Activated CD4-positive, alpha-beta memory T cell treated with anti-CD3 and anti-CD28 coated beads, Interleukin-2, amount 10 ng/mL, durations not matched to agents 7 days and 5 days (primary cell): ENCODE measurements at regions not wholly inside any gene's neighbourhood (a gene's known extent, or its start where the extent isn't known, plus 50 kb on each side); places are given as distances from the start of the nearest gene placed in this dataset.
A peak's percentile ranks its signal among the peaks of the same experiment; 100 is the strongest.

Experiments
- CTCF ChIA-PET: fragments of 350-600 bp; sonication (Branson Sonifier 250); formaldehyde crosslinking; loops from one replicate; lab custom pipeline; 2021; ENCODE audit warnings: antibody characterized with exemption, inconsistent platforms; lab: Charles Lee
- POLR2A ChIA-PET: fragments of 350-600 bp; sonication (Branson Sonifier 250); formaldehyde crosslinking; loops from one replicate; lab custom pipeline; 2021; ENCODE audit warnings: antibody characterized with exemption; lab: Charles Lee
- DNase-seq: peaks from one replicate; pipeline ENCODE4 v3.0.0-alpha.2; 2020
- H3K27ac Mint-ChIP-seq: one replicate; pipeline ENCODE4 v1.8.0; 2021; ENCODE audit warnings: mild to moderate bottlenecking, mixed read lengths
- H3K27me3 Mint-ChIP-seq: one replicate; pipeline ENCODE4 v1.8.0; 2021; ENCODE audit warnings: mixed read lengths
- H3K36me3 Mint-ChIP-seq: one replicate; pipeline ENCODE4 v1.8.0; 2021; ENCODE audit warnings: low read depth, mixed read lengths
- H3K4me1 Mint-ChIP-seq: one replicate; pipeline ENCODE4 v1.8.0; 2021; ENCODE audit warnings: mixed read lengths
- H3K4me3 Mint-ChIP-seq: one replicate; pipeline ENCODE4 v1.8.0; 2021; ENCODE audit warnings: mild to moderate bottlenecking, mixed read lengths
- H3K9me3 Mint-ChIP-seq: one replicate; pipeline ENCODE4 v1.8.0; 2021; ENCODE audit warnings: mixed read lengths

DNA sequence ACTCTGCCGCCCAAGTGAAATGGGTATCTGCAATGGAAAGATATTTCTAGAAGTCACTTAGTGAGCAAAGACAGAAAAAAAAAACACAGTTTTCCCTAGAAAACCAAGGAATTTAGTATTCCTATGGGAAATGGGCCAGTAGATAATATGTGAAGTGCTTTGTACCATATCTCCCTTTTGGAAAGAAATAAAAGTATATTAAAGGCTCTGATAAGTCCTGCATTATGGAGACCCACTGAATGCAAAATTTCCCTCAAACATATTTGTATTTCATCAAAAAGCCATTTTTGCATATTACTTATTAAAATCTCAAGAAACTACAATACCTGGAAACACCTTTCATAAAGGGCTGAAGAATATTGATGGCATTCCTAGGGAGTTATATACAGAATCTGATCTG lies 51.6 kb upstream of the DYNLRB2 start:
- H3K27ac Mint-ChIP-seq: no peak overlapping the region
- H3K36me3 Mint-ChIP-seq: no peaks in the 10 kb centered on the region
- no peaks in the 10 kb centered on the region for H3K9me3 Mint-ChIP-seq
- ChIA-PET CTCF (no interaction called here), POLR2A (no interaction called here)
- peaks cover 20% of the 10 kb centered on the region for H3K27me3 Mint-ChIP-seq
- DNase-seq: no peak
- H3K4me1 Mint-ChIP-seq: no peaks in the 10 kb centered on the region
- no peak overlapping the region for H3K4me3 Mint-ChIP-seq

DNA sequence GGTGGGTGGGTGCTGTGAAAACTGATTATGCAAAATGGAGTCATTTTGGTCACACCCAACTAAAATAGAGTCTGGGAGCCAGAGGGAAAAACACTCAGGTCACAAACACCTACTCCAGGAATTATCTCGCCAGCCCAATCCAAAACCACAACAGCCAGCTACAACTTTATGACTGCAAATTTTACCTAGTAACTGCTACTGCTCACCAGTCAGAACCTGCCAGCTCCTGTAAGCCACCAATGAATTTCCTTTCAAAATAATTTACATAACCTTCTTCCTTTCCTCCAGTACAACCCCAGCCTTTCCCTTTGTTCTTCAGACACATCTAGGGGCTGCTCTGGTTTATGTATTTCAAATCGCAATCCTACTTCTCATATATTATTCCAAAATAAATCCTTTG lies 52.6 kb upstream of the DYNLRB2 start:
- DNase-seq: no peak
- Mint-ChIP-seq H3K27ac (no peak overlapping the region), H3K4me1 (peaks cover 7% of the 10 kb centered on the region), H3K9me3 (peaks cover 2% of the 10 kb centered on the region), H3K27me3 (peaks cover 20% of the 10 kb centered on the region), H3K36me3 (no peaks in the 10 kb centered on the region), H3K4me3 (no peak overlapping the region)
- POLR2A ChIA-PET: no interaction called here
- CTCF ChIA-PET: no interaction called here

DNA sequence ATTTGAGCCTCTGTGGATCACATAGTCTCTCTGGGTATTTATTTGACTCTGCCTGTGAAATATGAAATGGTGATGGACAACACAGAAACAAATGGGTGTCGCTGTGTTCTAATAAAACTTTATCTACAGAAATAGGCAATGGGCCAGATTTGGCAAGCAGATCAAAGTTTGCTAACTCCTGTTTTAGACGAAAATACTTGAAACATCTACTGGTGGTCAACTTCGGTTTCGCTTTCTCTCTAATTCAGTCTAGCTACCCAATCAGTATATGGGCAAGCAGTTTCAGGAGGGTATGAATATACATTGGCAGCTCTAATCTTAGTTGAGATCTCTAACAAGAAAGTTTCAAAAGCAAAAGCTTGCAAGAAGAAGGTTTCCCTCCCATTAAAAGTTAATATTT lies 60.1 kb upstream of the DYNLRB2 start:
- ChIA-PET CTCF (interaction anchor here (1.2 to 2.1 kb wide), 2 partner anchors 14 to 17 kb away, joined by 3 to 7 read pairs; no protein-coding TSS in a partner anchor), POLR2A (no interaction called here)
- Mint-ChIP-seq H3K4me3 (no peak overlapping the region), H3K27me3 (peaks cover 15% of the 10 kb centered on the region), H3K36me3 (no peaks in the 10 kb centered on the region), H3K9me3 (peaks cover 5% of the 10 kb centered on the region), H3K4me1 (peaks cover 9% of the 10 kb centered on the region), H3K27ac (no peak overlapping the region)
- DNase-seq: no peak

DNA sequence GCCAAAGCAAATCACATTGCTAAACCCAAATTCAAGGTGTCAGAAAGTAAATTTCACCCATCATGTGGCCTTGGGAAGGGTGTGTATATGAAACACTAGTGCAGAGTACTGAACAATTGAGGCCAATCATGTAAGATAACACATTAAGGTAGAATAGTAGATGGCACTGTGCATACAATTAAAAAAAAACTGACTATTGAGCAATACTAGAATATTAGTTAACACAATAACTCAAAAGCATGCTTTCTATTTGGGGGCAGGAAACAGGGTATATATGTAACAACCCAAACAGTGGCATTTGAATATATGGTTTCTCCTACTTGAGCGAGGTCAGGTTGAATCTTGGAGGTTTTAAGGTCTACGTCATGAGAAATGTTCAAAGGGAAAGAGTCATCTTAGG lies 63.0 kb upstream of the DYNLRB2 start:
- DNase-seq: no peak
- Mint-ChIP-seq H3K27ac (no peak overlapping the region), H3K36me3 (no peaks in the 10 kb centered on the region), H3K9me3 (peaks cover 3% of the 10 kb centered on the region), H3K27me3 (peaks cover 24% of the 10 kb centered on the region), H3K4me3 (no peak overlapping the region), H3K4me1 (peaks cover 2% of the 10 kb centered on the region)
- ChIA-PET CTCF (no interaction called here), POLR2A (no interaction called here)

DNA sequence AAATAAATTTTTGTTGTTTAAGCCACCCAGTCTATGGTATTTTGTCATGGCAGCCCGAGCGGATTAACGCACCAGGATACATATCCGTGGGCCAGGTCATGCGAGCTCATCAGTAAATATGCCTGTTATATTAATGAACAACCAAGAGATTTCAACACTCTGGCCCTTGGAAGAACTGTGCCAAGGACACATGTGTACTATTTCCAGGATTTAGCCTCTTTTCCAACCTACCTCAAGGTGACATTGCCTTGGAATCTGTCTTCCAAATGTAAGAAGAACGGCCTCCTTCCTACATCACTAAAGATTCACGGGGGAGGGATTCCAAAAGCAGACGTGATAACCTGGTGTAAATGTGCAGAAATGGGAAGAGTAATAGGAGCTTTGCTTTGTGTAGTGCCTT lies 72.8 kb upstream of the DYNLRB2 start:
- Mint-ChIP-seq H3K27ac (no peak overlapping the region), H3K27me3 (peaks cover 18% of the 10 kb centered on the region), H3K36me3 (no peaks in the 10 kb centered on the region), H3K4me3 (no peak overlapping the region), H3K9me3 (no peaks in the 10 kb centered on the region), H3K4me1 (peaks cover 1% of the 10 kb centered on the region)
- CTCF ChIA-PET: interaction anchor here (0.6 to 2.7 kb wide), 3 partner anchors 19 to 934 kb away, joined by 3 to 13 read pairs (median 3); no protein-coding TSS in a partner anchor
- no peak for DNase-seq
- POLR2A ChIA-PET: no interaction called here

DNA sequence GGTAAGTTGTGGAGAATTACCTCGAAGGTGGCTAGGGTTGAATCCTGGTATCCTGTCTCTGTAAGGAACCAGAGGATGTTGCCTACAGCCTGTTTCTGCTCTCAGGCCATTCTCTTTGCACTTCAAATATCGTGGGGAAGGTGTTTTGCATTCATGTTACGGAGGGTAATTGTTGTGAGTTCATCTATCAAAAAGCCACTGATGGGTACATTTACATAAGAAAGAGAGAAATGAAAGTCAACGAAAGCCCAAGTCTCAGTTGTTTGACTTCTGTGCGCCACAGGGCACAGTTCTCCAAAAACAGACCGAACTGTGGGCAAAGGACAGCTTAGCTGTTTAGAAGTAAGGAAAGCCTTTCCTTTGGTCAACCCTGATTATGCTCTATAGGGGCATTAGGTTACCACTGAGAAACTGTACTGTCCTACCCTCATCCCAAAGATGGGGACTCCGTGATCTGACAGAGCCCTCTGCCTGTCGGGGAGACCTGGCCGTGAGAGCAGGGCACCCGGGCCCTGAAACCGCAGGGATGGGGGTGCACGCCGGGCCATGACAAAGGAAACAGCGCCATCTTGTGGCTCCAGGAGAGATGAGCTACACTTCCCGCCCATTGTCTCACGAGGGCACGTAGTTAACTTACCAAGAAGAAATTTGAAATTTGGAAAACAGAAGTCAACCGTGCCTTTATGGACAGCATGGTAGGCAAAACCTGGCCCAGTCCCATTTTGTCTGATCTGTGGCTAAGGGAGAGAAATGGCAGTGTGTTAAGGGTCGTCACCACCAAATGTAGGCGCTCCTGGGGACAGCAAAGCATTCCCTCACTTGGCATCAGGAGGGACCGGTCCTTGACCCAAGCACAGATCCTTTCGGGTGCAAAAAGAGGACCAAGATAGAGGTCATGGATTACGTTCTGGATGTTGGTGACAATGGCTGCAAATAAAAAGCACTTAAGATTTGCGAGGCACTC lies 74.5 kb upstream of the DYNLRB2 start:
- H3K27ac Mint-ChIP-seq: no peak overlapping the region
- no peaks in the 10 kb centered on the region for H3K9me3 Mint-ChIP-seq
- H3K27me3 Mint-ChIP-seq: peaks cover 23% of the 10 kb centered on the region
- peaks cover 1% of the 10 kb centered on the region for H3K4me1 Mint-ChIP-seq
- peak; percentile 64 for DNase-seq
- no peaks in the 10 kb centered on the region for H3K36me3 Mint-ChIP-seq
- H3K4me3 Mint-ChIP-seq: no peak overlapping the region
- POLR2A ChIA-PET: no interaction called here
- CTCF ChIA-PET: interaction anchor here (0.5 to 2.7 kb wide), 11 partner anchors 10 to 1945 kb away, joined by 3 to 13 read pairs (median 4); no protein-coding TSS in a partner anchor

DNA sequence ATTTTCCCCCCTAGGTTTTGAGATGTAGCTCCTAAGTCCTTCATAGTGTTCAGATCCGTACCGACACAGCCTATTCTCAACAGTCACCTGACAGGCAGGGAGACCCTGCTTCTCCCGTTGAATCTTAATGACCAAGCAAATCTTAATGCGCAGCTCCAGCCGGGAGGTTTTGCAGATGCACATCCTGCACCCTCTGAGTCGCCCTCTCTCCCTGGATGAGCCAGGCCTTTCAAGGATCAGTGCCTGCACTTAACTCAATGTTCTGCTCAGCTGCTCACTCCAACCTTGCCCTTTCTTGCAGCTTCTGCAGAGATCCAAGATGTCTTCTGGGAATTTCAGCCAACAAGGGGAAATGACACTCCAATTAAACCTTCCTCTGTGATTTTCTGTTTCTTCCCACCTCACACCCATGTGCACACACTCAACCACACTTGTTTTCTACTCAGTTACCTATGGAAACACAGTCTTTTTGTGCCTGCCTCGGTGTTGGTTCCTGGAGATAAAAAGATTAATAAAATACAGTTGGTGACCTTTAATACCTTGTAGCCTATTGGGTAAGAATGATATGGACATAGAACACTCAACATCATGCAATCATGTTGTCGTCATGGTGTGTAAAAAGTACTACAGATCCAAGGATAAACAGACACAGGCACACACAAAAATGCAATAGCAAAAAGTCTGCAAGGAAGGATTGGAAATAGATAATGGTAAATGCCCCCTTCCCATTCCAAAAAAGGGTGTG lies 76.9 kb upstream of the DYNLRB2 start:
- Mint-ChIP-seq H3K36me3 (no peaks in the 10 kb centered on the region), H3K4me3 (no peak overlapping the region), H3K4me1 (peaks cover 1% of the 10 kb centered on the region), H3K27me3 (peaks cover 34% of the 10 kb centered on the region), H3K27ac (no peak overlapping the region), H3K9me3 (no peaks in the 10 kb centered on the region)
- ChIA-PET CTCF (interaction anchor here (0.6 to 1.1 kb wide), 3 partner anchors 17 to 760 kb away, joined by 3 read pairs; no protein-coding TSS in a partner anchor), POLR2A (no interaction called here)
- DNase-seq: no peak

DNA sequence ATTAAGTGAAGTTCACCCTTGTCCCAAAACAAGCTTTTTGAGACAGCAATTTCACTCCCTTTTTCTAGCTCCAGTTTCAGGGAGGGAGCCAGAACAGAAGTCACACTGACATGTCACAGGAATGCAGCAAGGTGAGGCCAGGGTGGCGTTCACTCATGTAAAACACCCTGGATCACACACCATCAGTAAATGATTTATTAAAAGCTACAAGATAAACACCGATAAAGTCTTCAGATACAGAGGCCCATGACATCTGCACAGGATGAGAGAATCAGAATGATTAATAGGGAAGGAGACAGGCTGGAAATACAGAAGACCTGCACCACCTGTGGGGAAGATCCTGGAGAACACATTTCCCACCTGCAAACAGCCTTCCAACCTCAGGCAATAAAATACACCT lies 77.5 kb upstream of the DYNLRB2 start:
- H3K4me3 Mint-ChIP-seq: no peak overlapping the region
- ChIA-PET POLR2A (no interaction called here), CTCF (interaction anchor here (0.6 to 1.1 kb wide), 3 partner anchors 17 to 760 kb away, joined by 3 read pairs; no protein-coding TSS in a partner anchor)
- no peak overlapping the region for H3K27ac Mint-ChIP-seq
- no peak for DNase-seq
- H3K36me3 Mint-ChIP-seq: no peaks in the 10 kb centered on the region
- H3K4me1 Mint-ChIP-seq: peaks cover 1% of the 10 kb centered on the region
- H3K9me3 Mint-ChIP-seq: no peaks in the 10 kb centered on the region
- peaks cover 38% of the 10 kb centered on the region for H3K27me3 Mint-ChIP-seq

DNA sequence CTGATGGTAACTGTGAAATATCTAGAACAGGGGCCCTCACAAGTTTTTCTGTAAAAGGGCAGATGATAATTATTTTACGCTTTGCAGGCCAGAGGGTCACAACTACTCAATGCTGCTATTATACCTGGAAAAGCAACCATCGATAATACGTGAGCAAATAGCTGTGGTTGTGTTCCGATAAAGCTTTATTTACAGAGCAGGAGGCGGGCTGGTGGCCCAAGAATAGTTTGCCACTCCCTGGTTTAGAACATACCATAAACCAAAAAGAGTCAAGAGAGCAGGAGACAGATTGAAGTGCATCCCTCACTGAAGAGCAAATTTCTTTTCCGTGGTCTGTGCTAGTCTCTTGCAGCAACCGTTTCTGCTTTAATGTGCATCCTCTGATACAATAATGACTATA lies 77.9 kb upstream of the DYNLRB2 start:
- Mint-ChIP-seq H3K9me3 (no peaks in the 10 kb centered on the region), H3K4me3 (no peak overlapping the region), H3K27ac (no peak overlapping the region), H3K27me3 (peaks cover 36% of the 10 kb centered on the region), H3K4me1 (peaks cover 1% of the 10 kb centered on the region), H3K36me3 (no peaks in the 10 kb centered on the region)
- no peak for DNase-seq
- ChIA-PET POLR2A (no interaction called here), CTCF (interaction anchor here (1.0 to 1.1 kb wide), 2 partner anchors 18 to 25 kb away, joined by 3 read pairs; no protein-coding TSS in a partner anchor)

DNA sequence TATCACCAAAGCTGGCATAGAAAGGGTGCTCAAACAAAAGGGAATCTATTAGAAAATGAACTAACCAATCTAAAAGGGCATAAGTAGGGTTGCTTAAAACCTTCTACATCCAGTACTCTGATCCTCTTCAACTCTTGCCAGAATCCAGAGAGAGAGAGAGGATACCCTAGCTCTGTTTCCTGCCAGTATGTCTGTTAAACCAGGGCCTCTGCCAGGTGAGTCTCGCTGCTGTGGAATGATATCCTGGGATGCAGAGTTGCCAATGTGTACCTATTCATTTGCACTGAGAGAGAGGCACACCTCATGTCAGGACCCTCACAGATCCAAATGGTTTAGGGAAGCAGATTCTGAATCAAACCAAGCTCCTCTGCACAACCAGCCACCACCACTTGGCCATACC lies 79.8 kb upstream of the DYNLRB2 start:
- ChIA-PET CTCF (no interaction called here), POLR2A (no interaction called here)
- Mint-ChIP-seq H3K27me3 (peaks cover 38% of the 10 kb centered on the region), H3K4me3 (no peak overlapping the region), H3K9me3 (no peaks in the 10 kb centered on the region), H3K4me1 (no peaks in the 10 kb centered on the region), H3K36me3 (no peaks in the 10 kb centered on the region), H3K27ac (no peak overlapping the region)
- DNase-seq: no peak

DNA sequence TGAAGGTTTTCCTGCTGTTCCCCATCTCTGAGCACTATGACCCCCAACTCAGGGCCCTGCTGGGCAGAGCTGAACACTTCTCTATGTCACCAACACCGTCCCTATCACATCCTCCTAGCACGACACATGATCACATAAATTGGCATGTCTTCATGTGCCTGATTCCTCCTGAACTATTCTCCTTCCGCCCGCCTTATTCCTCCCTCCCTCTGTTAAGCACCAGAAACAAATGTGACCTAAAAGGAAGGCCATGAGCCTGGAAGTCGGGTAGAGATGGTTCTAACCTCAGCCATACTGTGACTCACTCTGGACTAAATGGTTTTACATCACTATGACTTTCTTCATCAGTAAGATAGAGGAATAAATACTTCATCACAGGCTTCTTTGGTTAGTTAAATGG lies 80.8 kb upstream of the DYNLRB2 start:
- DNase-seq: no peak
- Mint-ChIP-seq H3K4me3 (no peak overlapping the region), H3K27me3 (peaks cover 40% of the 10 kb centered on the region), H3K9me3 (no peaks in the 10 kb centered on the region), H3K4me1 (no peaks in the 10 kb centered on the region), H3K36me3 (no peaks in the 10 kb centered on the region), H3K27ac (no peak overlapping the region)
- CTCF ChIA-PET: no interaction called here
- POLR2A ChIA-PET: no interaction called here

DNA sequence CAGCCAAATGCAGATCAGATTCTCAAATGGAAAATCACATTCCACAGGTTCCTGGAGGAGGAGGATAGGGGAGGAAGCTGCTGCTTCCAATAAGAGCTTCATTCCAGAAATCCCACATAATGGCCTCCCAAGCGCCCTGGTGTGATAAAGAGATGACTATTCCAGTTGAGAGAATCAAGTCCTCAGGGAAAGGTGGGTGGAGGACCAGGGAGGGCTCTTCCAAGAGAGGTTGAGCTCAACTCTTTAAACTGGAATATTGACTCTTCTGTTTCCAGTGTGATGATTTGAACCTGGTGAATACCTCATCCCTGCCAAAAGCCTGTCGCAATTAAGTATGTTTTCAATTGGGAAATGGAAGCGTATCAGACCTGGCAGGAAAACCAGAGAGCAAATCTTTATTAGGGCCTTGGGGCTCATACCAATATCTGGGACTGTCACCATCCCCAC lies 81.4 kb upstream of the DYNLRB2 start:
- Mint-ChIP-seq H3K27ac (no peak overlapping the region), H3K36me3 (no peaks in the 10 kb centered on the region), H3K27me3 (peaks cover 40% of the 10 kb centered on the region), H3K4me1 (no peaks in the 10 kb centered on the region), H3K4me3 (no peak overlapping the region), H3K9me3 (no peaks in the 10 kb centered on the region)
- ChIA-PET POLR2A (no interaction called here), CTCF (no interaction called here)
- no peak for DNase-seq

DNA sequence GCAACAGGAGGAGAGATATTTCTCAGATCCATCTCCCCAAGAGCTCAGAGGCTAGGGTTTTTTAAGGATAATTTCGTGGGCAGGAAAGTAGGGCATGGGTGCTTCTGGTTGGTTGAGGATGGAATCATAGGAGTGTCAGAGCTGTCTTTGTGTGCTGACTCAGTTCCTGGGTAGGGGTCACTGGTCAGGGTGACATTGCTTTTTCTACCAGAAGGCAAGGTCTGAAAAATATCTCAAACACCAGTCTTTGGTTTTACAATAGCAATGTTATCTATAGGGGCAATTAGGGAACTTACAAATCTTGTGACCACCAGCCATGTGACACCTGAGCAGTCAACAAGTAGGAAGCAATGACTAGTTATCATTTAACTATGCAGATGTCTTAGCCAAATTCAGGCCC lies 82.9 kb upstream of the DYNLRB2 start:
- CTCF ChIA-PET: no interaction called here
- Mint-ChIP-seq H3K36me3 (no peaks in the 10 kb centered on the region), H3K4me3 (no peak overlapping the region), H3K9me3 (no peaks in the 10 kb centered on the region), H3K27me3 (peaks cover 33% of the 10 kb centered on the region), H3K4me1 (no peaks in the 10 kb centered on the region), H3K27ac (no peak overlapping the region)
- no peak for DNase-seq
- POLR2A ChIA-PET: no interaction called here
